Body of pancreas (tissue), 4 donors: ENCODE measurements at regions not wholly inside any gene's neighbourhood (a gene's known extent, or its start where the extent isn't known, plus 50 kb on each side); places are given as distances from the start of the nearest gene placed in this dataset.

ENCODE experiments used
- POLR2A ChIP-seq, 3 donors: fragments of 450-650 bp; IDR thresholded peaks; one replicate each; pipeline ENCODE4 v1.6.1; 2016; ENCODE audit warnings: antibody characterized with exemption in 3 of 3, mild to moderate bottlenecking in 2 of 3
- TF ChIP-seq, protein P1 (sequence below), 7 experiments: fragments of 450-650 bp in 4 of 7; fragments of 200-600 bp in 3 of 7; sonication (generic) in 3 of 7; IDR thresholded peaks; one replicate each; pipeline ENCODE4 v1.5.1; 2016 to 2019; ENCODE audit warnings: antibody characterized with exemption in 7 of 7

DNA sequence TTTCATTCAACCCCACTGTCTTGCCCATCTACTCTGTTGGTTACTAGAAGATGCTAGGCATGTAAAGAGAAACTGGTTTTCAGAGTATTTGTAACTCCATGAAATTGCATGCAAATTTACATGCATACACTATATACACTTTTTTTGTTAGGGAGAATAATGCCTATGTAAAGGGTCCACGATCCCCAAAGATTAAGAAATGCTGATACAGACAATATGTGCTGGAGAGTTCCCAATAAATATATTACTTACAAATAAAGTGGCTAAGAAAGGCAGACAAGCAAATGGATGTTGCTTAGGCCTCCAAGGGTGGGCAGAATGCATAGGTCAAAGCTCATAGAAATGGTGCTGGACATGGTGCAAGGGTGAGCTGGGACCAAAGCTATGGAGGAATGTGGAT, 109.6 kb upstream of the NHSL1 start:
- TF ChIP-seq, protein P1, sequence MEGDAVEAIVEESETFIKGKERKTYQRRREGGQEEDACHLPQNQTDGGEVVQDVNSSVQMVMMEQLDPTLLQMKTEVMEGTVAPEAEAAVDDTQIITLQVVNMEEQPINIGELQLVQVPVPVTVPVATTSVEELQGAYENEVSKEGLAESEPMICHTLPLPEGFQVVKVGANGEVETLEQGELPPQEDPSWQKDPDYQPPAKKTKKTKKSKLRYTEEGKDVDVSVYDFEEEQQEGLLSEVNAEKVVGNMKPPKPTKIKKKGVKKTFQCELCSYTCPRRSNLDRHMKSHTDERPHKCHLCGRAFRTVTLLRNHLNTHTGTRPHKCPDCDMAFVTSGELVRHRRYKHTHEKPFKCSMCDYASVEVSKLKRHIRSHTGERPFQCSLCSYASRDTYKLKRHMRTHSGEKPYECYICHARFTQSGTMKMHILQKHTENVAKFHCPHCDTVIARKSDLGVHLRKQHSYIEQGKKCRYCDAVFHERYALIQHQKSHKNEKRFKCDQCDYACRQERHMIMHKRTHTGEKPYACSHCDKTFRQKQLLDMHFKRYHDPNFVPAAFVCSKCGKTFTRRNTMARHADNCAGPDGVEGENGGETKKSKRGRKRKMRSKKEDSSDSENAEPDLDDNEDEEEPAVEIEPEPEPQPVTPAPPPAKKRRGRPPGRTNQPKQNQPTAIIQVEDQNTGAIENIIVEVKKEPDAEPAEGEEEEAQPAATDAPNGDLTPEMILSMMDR (IDR thresholded peaks at IDR 0.05) = no peak
- no peak for TF ChIP-seq POLR2A (IDR thresholded peaks at IDR 0.05)
